ENCODE measurements at regions not wholly inside any gene's neighbourhood (a gene's known extent, or its start where the extent isn't known, plus 50 kb on each side); places are given as distances from the start of the nearest gene placed in this dataset.
A peak's percentile ranks its signal among the peaks of the same experiment; 100 is the strongest.

DNA sequence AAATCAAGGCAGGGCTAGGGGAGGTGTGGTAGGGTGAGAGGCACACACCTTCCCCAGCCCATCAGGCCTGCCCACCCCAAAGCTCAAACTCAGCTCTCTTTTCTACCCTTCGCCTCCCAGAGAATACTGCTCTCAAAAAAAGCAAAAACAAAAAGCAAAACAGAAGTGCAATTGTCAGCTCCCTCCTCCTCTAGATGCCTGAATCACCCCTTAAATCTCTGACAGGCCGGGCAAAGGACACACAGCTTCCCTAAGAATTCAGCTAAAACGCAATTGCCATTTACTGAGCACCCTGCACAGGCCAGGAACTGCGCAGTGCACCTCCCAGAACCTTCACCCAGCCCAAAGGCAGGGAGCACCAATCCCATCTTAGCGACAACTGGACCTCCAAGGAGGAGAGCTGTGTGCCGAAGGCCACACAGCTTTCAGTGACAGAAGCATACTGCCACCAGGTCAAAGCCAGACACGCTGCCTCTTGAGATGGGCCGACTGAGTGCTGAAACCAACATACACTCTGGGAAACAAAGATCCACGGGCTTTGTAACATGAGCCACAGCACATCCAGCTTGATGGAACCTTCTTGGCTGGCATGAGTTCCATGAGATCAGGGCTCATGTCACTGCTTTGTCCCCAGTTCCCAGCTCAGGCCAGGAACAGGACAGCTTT is 53.4 kb upstream of the STXBP1 start:
- peak overlapping the region; percentile 88 for H3K14ac ChIP-seq (replicated peaks; ENCODE audit: low read depth, low read length)
- no peak for TF ChIP-seq MAZ (IDR thresholded peaks at IDR 0.05; ENCODE audit: borderline replicate concordance, low read depth, low read length)
- no peak for TF ChIP-seq RCOR1 (IDR thresholded peaks at IDR 0.05; ENCODE audit: insufficient replicate concordance, low read length)
- TF ChIP-seq FOS (IDR thresholded peaks at IDR 0.05; ENCODE audit: low read depth, low read length): no peak
- TF ChIP-seq CEBPB (IDR thresholded peaks at IDR 0.05; ENCODE audit: low read depth, low read length): no peak
- no peak for TF ChIP-seq POLR2A (IDR thresholded peaks at IDR 0.05; ENCODE audit: low read depth, low read length)
- TF ChIP-seq BHLHE40 (IDR thresholded peaks at IDR 0.05; ENCODE audit: low read depth, low read length): no peak
- no peak for TF ChIP-seq CHD1 (IDR thresholded peaks at IDR 0.05; ENCODE audit: low read depth, low read length)
- TF ChIP-seq, protein P1, sequence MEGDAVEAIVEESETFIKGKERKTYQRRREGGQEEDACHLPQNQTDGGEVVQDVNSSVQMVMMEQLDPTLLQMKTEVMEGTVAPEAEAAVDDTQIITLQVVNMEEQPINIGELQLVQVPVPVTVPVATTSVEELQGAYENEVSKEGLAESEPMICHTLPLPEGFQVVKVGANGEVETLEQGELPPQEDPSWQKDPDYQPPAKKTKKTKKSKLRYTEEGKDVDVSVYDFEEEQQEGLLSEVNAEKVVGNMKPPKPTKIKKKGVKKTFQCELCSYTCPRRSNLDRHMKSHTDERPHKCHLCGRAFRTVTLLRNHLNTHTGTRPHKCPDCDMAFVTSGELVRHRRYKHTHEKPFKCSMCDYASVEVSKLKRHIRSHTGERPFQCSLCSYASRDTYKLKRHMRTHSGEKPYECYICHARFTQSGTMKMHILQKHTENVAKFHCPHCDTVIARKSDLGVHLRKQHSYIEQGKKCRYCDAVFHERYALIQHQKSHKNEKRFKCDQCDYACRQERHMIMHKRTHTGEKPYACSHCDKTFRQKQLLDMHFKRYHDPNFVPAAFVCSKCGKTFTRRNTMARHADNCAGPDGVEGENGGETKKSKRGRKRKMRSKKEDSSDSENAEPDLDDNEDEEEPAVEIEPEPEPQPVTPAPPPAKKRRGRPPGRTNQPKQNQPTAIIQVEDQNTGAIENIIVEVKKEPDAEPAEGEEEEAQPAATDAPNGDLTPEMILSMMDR (conservative IDR thresholded peaks at IDR 0.05; ENCODE audit: low read depth, low read length): no peak
- TF ChIP-seq, protein P2, sequence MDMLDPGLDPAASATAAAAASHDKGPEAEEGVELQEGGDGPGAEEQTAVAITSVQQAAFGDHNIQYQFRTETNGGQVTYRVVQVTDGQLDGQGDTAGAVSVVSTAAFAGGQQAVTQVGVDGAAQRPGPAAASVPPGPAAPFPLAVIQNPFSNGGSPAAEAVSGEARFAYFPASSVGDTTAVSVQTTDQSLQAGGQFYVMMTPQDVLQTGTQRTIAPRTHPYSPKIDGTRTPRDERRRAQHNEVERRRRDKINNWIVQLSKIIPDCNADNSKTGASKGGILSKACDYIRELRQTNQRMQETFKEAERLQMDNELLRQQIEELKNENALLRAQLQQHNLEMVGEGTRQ (IDR thresholded peaks at IDR 0.05; ENCODE audit: low read depth, low read length): no peak
- TF ChIP-seq RAD21 (IDR thresholded peaks at IDR 0.05; ENCODE audit: low read length): no peak
- no peak for TF ChIP-seq NFE2L2 (IDR thresholded peaks at IDR 0.05; ENCODE audit: low read depth, low read length)
- no peak for TF ChIP-seq RFX5 (IDR thresholded peaks at IDR 0.05; ENCODE audit: low read depth, low read length)
- no peak for TF ChIP-seq MXI1 (IDR thresholded peaks at IDR 0.05; ENCODE audit: borderline replicate concordance, low read depth, low read length)
- TF ChIP-seq, protein P3, sequence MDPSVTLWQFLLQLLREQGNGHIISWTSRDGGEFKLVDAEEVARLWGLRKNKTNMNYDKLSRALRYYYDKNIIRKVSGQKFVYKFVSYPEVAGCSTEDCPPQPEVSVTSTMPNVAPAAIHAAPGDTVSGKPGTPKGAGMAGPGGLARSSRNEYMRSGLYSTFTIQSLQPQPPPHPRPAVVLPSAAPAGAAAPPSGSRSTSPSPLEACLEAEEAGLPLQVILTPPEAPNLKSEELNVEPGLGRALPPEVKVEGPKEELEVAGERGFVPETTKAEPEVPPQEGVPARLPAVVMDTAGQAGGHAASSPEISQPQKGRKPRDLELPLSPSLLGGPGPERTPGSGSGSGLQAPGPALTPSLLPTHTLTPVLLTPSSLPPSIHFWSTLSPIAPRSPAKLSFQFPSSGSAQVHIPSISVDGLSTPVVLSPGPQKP (IDR thresholded peaks at IDR 0.05; ENCODE audit: borderline replicate concordance, low read depth, low read length): no peak
- no peak for TF ChIP-seq SMC3 (IDR thresholded peaks at IDR 0.05; ENCODE audit: low read depth, low read length)
- peak overlapping the region; percentile 77 for H4K91ac ChIP-seq (ENCODE audit: insufficient read depth, low read depth, low read length)
- DNase-seq: no peak
- peak overlapping the region; percentile 71 for H3K18ac ChIP-seq (ENCODE audit: low read depth, low read length)
- in situ Hi-C loops (cut with MboI; ENCODE audit: low sequenced_read_pairs) (no loop called here), dilution Hi-C loops (cut with HindIII; ENCODE audit: low sequenced_read_pairs, unreplicated experiment) (no loop called here), intact Hi-C loops (cut with micrococcal nuclease) (no loop called here)
- H3K4ac ChIP-seq (ENCODE audit: low read depth, low read length): peak overlapping the region; percentile 92
- 0 out of 3 replicates have a peak overlapping the region, but pooled peaks have one; percentile 8 for H2BK15ac ChIP-seq (ENCODE audit: low read depth, low read length)
- peak overlapping the region; percentile 73 to 82; a peak in 3 of 4 replicates for H4K8ac ChIP-seq (ENCODE audit: low read depth in 2 of 2, low read length in 2 of 2)
- peak overlapping the region; percentile 63 for H4K5ac ChIP-seq (ENCODE audit: low read depth, low read length)
- BruUV-seq (replicated peaks): no TSS peak
- peaks cover 38% of the 10 kb centered on the region for H3K9me1 ChIP-seq (ENCODE audit: insufficient read depth, low read length)
- peaks cover 41% of the 10 kb centered on the region for H3K36me3 ChIP-seq (ENCODE audit: control insufficient read depth, insufficient read depth, low read length)
- no peaks in the 10 kb centered on the region for H3K9me3 ChIP-seq (ENCODE audit: control insufficient read depth, insufficient read depth, low read length)
- peak overlapping the region; percentile 79 for H2BK120ac ChIP-seq (ENCODE audit: low read depth, low read length)
- 35% methylated on average over 8 of the region's 9 CpGs; no CpG with 5 or more reads in 1 of the 2 experiments for WGBS, 2 experiments (ENCODE audit: extremely low coverage in 2 of 2, insufficient read length in 1 of 2)
- H2BK5ac ChIP-seq (ENCODE audit: low read depth, low read length, poor library complexity, severe bottlenecking): peak overlapping the region; percentile 64
- H4K20me1 ChIP-seq (ENCODE audit: insufficient read depth, low read length): peaks cover 93% of the 10 kb centered on the region
- H3K9ac ChIP-seq (ENCODE audit: low read depth, low read length): peak overlapping the region; percentile 68
- H3K23ac ChIP-seq (ENCODE audit: low read depth, low read length): peak overlapping the region; percentile 93
- H3K27ac ChIP-seq (ENCODE audit: insufficient read depth, low read length): peak overlapping the region; percentile 89
- peak overlapping the region; percentile 32 for H3K4me2 ChIP-seq (ENCODE audit: low read depth, low read length)
- H2AK5ac ChIP-seq (ENCODE audit: low read depth, low read length): peak overlapping the region; percentile 91
- H3K4me3 ChIP-seq (ENCODE audit: insufficient read depth, low read depth, low read length): no peak overlapping the region
- H2AK9ac ChIP-seq (replicated peaks; ENCODE audit: low read depth, low read length, poor library complexity): peak overlapping the region; percentile 92
- ChIA-PET CTCF (interaction anchor here (1.5 kb wide), 1 partner anchor 33 kb away, joined by 6 read pairs; no protein-coding TSS in a partner anchor), POLR2A (ENCODE audit: unreplicated experiment) (interaction anchor here (1.3 kb wide), 1 partner anchor 25 kb away, joined by 4 read pairs; no protein-coding TSS in a partner anchor)
- peak overlapping the region; percentile 22 for H2BK20ac ChIP-seq (ENCODE audit: low read depth, low read length)
- H3K27me3 ChIP-seq (ENCODE audit: control insufficient read depth, insufficient read depth, low read length): no peaks in the 10 kb centered on the region
- H3K4me1 ChIP-seq (ENCODE audit: control insufficient read depth, insufficient read depth, low read length): peaks cover 74% of the 10 kb centered on the region
- H3K56ac ChIP-seq (ENCODE audit: extremely low read depth, insufficient read depth, low read length): peak overlapping the region; percentile 62
- H2AFZ ChIP-seq (replicated peaks; ENCODE audit: low read length, poor library complexity): peak overlapping the region; percentile 16
- ATAC-seq (ENCODE audit: low read depth): no peak
- H3K79me1 ChIP-seq (ENCODE audit: low read depth in 1 of 2, low read length in 2 of 2): peaks cover 6 to 78% of the 10 kb centered on the region in 2 experiments

Measured in IMR-90 (cell line).